ENCODE measurements at regions not wholly inside any gene's neighbourhood (a gene's known extent, or its start where the extent isn't known, plus 50 kb on each side); places are given as distances from the start of the nearest gene placed in this dataset.

DNA sequence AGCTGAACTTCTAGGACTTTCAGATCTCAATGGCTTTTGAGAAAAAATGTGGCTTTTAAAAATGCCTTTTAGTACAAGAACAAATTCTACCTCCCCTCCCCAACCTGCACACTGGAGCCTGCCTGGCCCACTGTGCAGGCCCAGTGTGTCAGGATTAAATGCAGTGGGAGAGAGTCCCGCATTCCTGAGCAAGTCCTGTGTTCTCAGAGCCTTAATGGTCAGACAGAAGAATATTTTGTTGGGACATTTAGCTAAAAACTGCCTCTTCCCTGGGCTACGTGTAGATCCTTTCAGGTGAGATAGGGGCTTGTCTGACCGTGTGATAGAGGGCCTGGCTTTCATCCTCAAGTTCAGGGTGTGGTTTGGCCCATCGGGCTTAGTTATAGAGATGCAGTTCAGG lies 63.1 kb upstream of the ESRRB start:
- TF ChIP-seq POLR2A (IDR thresholded peaks at IDR 0.05) (no peak), CTCF (IDR thresholded peaks at IDR 0.05) (no peak)
